Activated naive CD8-positive, alpha-beta T cell treated with anti-CD3 and anti-CD28 coated beads, Interleukin-2, amount 50 U/mL, for 16 hours (primary cell): ENCODE measurements at regions not wholly inside any gene's neighbourhood (a gene's known extent, or its start where the extent isn't known, plus 50 kb on each side); places are given as distances from the start of the nearest gene placed in this dataset.

Source experiments
- DNase-seq: peaks from one replicate; pipeline ENCODE4 v3.0.0-alpha.2; 2020; ENCODE audit warnings: low read depth, low spot score

DNA sequence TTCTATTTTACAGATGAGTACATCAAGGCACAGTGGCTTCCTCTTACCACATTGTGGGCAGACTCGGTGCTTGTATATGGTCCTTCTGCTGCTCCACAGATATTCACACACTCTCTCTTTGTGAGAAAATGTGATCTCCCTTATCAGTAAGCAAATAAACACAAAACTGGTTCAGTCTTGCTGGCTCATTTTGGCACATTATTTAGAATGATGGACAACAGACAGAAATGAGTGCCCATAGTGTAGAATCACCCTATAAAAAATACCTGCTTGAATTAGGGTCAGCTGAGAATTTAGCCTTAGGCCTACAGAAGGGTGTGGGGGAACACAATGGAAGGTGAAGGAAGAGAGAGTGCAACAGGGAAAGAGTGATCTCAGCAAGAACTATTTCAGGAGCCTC lies 423.1 kb downstream of the HLX start:
- DNase-seq: no peak

- DNase-seq: no peak
These were observed 423.6 kb downstream of the HLX start for GRCh38 chr1:221302810-221303209.

DNA sequence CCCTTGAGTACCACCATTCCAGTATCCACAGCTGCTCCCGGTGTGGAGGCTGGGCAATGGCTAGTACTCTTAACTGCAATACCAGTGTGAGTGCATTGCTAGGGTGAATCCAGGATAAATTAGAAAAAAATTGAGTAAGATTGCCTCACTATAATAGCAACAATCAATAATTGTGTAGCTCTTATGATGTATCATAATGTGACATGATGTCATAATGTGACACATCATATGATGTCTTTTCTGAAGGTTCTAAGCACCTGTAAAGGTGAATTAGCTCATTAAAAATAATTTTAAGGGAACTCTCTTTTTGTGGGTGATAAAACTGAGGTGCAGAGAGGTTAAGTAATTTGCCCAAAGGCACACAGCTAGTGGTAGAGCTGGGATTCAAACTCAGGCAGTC lies 424.4 kb downstream of the HLX start:
- DNase-seq: no peak

GRCh38 chr1:221306239-221306638 lies 427.0 kb downstream of the HLX start:
- no peak for DNase-seq

- no peak for DNase-seq
These were observed 429.6 kb downstream of the HLX start for GRCh38 chr1:221308534-221309511.

DNA sequence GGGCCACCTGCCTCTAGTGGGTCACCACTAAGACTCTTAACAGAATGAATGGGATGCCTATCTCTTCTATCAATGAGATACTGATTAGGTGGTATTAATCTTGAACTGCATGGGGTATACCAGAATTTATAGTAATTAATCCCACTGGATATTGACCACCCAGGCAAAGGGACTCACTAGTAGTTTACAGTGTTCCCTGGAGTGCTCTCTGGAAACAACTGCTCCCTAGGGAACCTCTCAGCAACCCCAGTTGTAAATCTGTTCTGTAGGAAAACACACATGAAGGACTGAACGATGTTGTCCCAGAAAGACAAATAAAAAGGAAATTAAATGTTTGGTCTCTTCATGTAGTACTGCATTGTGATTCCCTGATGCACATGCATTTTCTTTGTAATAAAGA lies 430.5 kb downstream of the HLX start:
- no peak for DNase-seq

DNA sequence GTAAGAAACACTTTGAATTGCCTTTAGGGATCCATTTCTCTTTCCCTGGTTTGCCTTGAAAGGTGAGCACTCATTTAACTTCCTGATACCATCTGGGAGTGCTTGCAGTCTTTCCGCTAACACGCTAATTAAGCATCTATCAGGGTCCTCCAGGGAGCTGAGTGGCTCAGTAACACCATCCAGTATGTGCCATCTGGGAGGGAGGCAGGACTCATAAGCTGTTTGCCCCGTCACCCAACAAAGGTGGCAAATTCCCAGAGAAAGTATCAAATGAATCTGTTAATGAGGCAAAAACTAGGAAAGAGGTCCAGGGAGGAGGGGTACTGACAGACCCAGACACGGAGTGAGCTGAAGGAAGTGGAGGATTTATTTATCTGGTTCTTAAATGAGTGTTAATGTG lies 430.9 kb downstream of the HLX start:
- DNase-seq: no peak

DNA sequence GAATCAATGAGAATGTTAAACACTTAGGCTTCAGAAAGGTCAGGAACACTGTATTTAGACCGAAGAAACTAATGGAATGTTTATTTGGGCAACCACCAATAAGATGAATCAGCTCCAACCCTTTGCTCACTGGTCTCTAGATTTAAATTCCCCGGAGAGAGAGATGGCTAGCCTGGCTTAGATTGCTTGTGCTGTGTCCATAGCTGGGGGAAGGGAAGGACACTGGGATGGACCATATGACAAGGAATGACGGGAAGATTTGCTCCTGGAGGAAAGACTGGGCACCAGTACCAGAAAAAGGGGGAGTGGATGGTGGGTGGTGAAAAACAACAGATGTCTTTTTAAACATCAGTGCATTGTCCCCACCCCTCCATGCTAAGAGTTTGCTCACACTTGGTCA lies 426.6 kb downstream of the DUSP10 start:
- DNase-seq: no peak

GRCh38 chr1:221316491-221317056 lies 425.3 kb downstream of the DUSP10 start:
- DNase-seq: no peak

DNA sequence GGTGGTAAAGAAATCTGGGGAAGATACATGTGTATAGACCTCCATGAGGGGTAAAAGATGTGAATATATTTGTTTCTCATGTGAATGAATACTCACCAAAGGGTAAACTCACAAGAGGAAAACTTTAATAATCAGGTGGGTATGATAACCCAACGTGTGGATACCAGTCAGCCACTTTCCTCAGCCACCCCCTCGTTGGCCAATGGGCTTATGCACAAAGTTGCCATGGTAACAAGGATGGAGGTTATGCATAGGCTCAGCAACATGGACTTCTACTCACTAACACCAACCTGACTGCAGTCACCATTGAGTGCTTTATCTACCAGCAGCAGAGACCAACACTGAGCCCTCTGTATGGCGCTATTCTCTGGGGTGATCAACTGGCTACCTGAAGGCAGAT lies 424.4 kb downstream of the DUSP10 start:
- DNase-seq: no peak

DNA sequence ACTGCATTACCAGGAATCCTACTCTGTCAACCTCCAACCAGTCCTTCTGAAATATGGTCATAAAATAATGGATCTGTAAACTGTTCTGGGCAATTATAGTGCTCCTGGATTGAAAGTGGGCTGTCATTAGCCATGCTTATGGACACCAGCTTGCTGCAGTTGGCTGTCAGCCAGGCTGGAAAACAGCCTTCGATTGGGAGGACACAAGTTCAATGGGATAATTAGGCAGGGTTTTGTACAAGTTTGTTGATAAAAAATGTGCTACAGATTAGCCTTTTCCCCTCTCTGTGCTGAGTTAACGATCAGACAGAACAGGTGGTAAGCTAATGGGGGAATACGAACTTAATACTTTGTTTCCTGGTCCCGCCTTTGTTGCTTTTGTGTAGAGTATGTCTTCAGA lies 413.9 kb downstream of the DUSP10 start:
- no peak for DNase-seq

DNA sequence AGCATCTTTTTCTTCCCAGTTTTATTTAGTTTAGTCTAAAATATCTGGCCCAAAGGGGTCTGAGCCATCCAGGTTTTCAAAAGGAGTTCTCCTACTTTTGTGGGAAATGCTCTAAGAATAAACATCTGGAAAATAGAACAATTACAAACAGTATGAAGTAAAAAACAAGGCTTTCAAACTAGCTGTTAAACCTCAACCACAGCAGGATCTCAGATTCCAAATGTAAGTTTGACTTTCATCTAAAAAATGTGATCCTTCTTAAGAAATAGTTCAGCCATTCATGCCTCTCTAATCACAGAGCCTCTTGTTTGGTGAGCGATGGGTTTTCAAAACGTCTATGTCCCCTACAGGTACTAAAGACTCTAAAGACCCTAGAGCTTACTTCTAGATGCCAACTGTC lies 413.5 kb downstream of the DUSP10 start:
- DNase-seq: no peak

DNA sequence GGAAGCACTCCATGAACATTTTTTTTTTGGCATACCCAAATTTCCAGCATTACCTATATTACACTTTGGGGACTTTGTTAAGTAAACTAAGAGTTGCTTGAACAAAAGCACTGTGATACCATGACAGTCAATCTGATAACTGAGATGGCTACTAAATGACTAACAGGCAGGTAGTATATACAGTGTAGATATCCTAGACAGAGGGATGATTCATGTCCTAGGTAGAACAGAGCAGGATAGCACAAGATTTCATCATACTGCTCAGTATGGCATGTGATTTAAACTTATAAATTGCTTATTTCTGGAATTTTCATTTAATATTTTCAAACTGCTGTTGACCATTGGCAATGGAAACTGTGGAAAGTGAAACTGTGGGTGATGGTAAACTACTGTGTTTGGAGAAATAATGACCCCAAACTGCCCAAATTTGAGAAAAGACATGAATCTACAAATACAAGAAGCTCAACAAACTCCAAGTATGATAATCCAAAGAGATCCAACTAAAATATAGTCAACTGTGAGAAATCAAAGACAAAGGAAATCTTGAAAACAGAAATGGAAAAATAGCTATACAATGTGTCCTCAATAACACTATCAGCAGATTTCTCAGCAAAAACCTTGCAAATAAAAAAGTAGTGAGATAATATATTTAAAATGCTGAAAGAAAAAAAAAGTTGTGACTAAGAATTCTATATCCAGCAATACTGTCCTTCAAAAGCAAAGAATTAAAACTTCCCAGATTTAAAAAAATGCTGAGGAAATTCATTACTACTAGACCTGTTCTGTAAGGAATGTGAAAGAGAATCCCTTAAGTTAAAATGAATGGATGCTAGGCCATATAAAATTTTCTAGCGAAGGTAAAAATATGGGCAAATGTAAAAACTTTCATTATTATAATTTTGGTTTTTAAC lies 410.4 kb downstream of the DUSP10 start:
- DNase-seq: no peak

GRCh38 chr1:221334062-221334461 lies 407.8 kb downstream of the DUSP10 start:
- DNase-seq: no peak

DNA sequence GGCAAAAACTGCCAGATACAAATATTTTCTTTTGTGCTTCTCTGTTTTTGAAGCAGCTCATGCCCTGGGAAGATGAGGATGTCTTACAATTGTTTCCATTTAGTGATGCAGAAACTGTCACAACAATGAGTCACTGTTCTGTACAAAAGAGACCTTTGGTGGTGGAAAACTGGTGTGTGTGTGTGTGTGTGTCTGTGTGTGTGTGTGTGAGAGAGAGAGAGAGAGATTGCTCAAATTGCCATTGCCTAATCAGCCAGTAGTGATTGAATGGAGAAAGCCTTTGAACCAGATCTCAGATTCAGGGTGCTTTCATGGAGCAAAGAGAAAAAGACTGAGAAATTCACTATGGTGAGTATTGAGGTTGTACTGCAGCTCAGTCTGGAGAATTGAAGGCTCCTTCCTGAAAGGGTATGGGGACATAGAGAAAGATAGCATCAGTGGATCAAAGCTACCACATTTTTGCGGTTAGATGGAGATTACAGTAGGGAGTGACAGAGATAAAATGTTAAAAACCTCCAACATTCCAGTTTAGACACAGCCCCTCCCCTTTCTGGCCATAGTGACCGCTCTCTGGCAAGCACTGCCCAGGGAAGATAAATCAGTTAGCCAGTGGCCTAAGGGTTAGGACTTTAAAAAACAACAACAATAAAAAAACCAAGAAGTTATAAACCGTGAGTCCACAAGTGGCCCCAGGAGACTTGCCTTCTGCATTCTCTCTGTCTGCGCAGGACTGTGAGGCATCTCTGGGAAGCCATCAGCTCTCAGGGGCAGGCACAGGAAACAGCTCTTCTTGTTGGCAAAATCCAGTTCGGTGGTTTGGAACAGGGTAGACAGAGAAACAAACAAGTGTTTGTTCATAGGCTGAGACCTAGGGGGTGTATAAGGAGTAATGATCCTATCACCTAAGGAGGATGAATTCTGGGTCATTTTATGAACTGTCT lies 406.5 kb downstream of the DUSP10 start:
- DNase-seq: no peak

DNA sequence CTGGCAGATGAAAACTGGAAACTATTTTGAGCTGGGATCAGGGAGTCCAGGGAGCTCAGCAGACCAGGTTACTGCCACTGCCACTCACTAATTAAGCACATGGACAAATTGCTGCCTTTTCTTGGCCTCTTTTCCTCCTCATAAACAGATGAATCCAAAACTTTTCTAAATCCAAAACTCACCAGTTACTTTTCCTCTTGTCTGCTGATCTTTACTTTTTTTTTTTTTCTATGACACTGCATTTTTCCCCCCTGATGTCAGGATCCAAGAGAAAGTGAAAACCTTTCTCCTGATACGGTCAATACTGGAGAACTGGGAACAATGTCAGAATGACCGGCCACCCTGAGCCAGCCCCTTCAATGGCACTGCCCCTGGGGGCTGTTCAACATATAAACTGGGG lies 405.8 kb downstream of the DUSP10 start:
- DNase-seq: no peak

DNA sequence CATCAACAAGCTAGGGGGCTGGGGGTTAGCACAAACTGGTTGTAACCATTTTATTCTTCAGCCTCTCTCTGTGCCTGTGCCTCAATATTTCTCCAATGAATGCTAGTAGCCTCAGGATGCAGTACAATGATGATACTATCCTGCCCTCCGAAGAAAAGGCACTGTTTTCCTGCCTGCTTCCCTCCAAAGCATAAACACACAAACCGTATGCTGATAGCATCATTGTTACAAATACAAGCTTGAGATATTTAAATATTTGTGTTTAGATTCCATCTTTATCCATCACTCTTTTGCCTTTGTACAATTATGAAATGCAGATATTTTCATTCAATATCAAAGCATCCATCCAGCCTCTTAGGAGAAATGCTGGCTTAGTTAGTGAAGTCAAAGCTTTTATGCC lies 404.8 kb downstream of the DUSP10 start:
- DNase-seq: no peak

DNA sequence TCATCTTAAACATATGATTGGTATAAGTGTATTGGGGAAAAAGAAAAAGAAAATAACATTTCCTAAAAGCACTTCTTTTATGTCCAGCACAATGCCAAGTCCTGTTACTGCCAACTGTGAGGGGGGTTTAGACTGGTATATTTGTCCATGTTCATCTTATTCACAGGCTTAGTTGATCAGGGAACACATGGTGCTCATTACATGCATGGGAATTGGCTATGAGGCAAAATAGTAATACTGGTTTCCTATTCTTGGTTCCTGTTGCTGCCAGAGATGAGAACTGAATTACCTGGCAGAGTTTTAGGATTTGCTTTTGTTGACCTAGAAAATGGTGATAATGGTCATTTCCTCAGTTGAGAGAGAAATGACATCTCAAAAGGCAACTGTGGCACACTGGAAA lies 398.8 kb downstream of the DUSP10 start:
- DNase-seq: no peak

DNA sequence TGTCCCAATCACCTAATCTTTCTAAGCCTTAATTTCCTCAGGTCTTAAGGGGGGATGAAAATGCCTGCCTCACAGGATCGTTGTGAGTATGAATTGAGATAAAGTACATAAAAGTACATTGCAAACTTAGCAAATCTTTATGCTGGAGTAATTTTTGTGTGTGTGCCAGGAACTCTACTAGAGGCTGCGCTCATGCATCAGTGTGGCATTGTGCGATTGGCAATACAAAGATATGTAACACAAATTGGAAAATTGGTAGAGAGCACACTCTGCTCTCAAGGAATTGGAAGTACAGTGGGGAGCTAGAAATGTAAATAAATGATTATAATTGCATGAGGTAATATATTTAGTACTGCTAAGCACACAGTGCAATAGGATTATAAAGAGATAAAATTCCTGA lies 398.3 kb downstream of the DUSP10 start:
- DNase-seq: no peak

DNA sequence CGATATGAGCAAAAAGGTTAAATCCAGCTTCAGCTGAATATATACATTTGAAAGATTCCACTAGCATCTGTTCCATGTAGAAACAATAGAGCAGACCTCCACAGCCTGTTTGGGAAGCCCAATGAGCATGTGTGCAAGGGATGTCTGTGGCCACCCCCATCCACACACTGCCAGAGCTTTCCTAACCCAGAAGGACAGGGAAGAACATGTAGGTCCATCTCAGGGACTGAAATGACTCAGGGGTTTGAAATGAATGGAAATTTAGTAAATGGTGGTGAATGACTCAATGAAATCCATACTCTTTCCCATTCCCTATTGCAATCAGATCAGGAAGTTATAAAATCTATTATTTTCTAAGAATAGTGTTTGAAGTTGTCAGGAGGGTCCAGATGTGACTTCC lies 397.2 kb downstream of the DUSP10 start:
- no peak for DNase-seq

- DNase-seq: no peak
These were observed 394.2 kb downstream of the DUSP10 start for GRCh38 chr1:221347706-221348105.
